ENCODE measurements at regions not wholly inside any gene's neighbourhood (a gene's known extent, or its start where the extent isn't known, plus 50 kb on each side); places are given as distances from the start of the nearest gene placed in this dataset.

DNA sequence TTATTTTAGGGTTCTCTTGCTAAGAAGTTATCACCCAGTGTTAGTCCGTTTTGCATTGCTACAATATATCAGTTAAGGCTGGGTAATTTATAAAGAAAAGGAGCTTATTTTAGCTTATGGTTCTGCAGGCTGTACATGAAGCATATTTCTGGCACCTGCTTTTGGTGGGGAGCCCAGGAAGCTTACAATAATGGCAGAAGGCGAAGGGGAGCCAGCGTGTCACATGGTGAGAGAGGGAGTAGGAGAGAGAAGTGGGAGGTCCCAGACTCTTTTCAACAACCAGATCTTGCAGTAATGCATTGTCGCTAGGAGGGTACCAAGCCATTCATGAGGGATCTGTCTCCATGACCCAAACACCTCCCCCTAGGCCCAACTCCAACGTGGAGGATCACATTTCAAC, 688.8 kb upstream of the PIK3C3 start:
- DNase-seq (no peak), ATAC-seq (no peak)
- no peaks in the 10 kb centered on the region for H3F3A ChIP-seq (ENCODE audit: low read length, unreplicated experiment)
- intact Hi-C loops (cut with micrococcal nuclease) = no loop called here
- no peak overlapping the region for H3K9ac ChIP-seq (ENCODE audit: low read length)
- H3K27ac ChIP-seq (ENCODE audit: low read length) = no peak overlapping the region
- H3K4me3 ChIP-seq (ENCODE audit: low read length) = no peak overlapping the region
- H4K20me1 ChIP-seq (ENCODE audit: low read length) = no peaks in the 10 kb centered on the region
- ChIA-PET POLR2A (ENCODE audit: unreplicated experiment) (no interaction called here), CTCF (no interaction called here)
- H3K9me3 ChIP-seq (ENCODE audit: low read length) = no peaks in the 10 kb centered on the region
- H2AFZ ChIP-seq (ENCODE audit: low read length) = no peak overlapping the region
- no peaks in the 10 kb centered on the region for H3K36me3 ChIP-seq (ENCODE audit: low read depth, low read length)
- H3K4me2 ChIP-seq (ENCODE audit: low read length) = no peak overlapping the region
- H3K79me2 ChIP-seq (ENCODE audit: low read length) = no peaks in the 10 kb centered on the region
- no peaks in the 10 kb centered on the region for H3K27me3 ChIP-seq (ENCODE audit: low read length)
- TF ChIP-seq, protein P1, sequence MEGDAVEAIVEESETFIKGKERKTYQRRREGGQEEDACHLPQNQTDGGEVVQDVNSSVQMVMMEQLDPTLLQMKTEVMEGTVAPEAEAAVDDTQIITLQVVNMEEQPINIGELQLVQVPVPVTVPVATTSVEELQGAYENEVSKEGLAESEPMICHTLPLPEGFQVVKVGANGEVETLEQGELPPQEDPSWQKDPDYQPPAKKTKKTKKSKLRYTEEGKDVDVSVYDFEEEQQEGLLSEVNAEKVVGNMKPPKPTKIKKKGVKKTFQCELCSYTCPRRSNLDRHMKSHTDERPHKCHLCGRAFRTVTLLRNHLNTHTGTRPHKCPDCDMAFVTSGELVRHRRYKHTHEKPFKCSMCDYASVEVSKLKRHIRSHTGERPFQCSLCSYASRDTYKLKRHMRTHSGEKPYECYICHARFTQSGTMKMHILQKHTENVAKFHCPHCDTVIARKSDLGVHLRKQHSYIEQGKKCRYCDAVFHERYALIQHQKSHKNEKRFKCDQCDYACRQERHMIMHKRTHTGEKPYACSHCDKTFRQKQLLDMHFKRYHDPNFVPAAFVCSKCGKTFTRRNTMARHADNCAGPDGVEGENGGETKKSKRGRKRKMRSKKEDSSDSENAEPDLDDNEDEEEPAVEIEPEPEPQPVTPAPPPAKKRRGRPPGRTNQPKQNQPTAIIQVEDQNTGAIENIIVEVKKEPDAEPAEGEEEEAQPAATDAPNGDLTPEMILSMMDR (conservative IDR thresholded peaks at IDR 0.05; ENCODE audit: low read depth, low read length) = no peak
- TF ChIP-seq EZH2phosphoT487 (IDR thresholded peaks at IDR 0.05; ENCODE audit: borderline replicate concordance, low read length) (no peak), EZH2 (IDR thresholded peaks at IDR 0.05; ENCODE audit: low read length, unreplicated experiment) (no peak)
- no peaks in the 10 kb centered on the region for H3K4me1 ChIP-seq (ENCODE audit: insufficient read depth, low read length)
- BruUV-seq (replicated peaks) = no TSS peak
- H3K9me2 ChIP-seq (replicated peaks; ENCODE audit: low read length) = no peaks in the 10 kb centered on the region

DNA sequence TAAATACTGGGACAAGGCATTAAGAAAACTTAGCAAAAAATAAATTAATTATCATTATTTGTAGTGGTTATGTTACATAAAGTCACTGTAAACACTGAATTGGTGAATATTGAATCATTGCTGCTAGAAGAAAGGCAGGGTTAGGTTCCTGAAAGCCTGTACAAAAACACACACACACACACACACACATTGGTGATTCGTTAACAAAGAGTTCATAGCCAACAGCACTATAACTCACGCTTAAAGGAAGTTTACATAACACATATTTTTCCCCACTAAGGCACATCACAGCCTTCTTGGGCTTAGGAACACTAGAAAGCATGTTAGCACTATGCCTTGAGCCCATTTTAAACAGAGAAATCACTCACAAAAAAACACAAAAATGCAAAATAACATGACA, 690.0 kb upstream of the PIK3C3 start:
- no peaks in the 10 kb centered on the region for H3K9me2 ChIP-seq (replicated peaks; ENCODE audit: low read length)
- no TSS peak for BruUV-seq (replicated peaks)
- H3K4me2 ChIP-seq (ENCODE audit: low read length) = no peak overlapping the region
- H3K4me3 ChIP-seq (ENCODE audit: low read length) = no peak overlapping the region
- H4K20me1 ChIP-seq (ENCODE audit: low read length) = no peaks in the 10 kb centered on the region
- ChIA-PET POLR2A (ENCODE audit: unreplicated experiment) (no interaction called here), CTCF (no interaction called here)
- no peaks in the 10 kb centered on the region for H3K4me1 ChIP-seq (ENCODE audit: insufficient read depth, low read length)
- no peak overlapping the region for H2AFZ ChIP-seq (ENCODE audit: low read length)
- TF ChIP-seq EZH2phosphoT487 (IDR thresholded peaks at IDR 0.05; ENCODE audit: borderline replicate concordance, low read length) (no peak), EZH2 (IDR thresholded peaks at IDR 0.05; ENCODE audit: low read length, unreplicated experiment) (no peak)
- TF ChIP-seq, protein P1 (conservative IDR thresholded peaks at IDR 0.05; ENCODE audit: low read depth, low read length) = no peak
- H3F3A ChIP-seq (ENCODE audit: low read length, unreplicated experiment) = no peaks in the 10 kb centered on the region
- no peaks in the 10 kb centered on the region for H3K9me3 ChIP-seq (ENCODE audit: low read length)
- H3K27ac ChIP-seq (ENCODE audit: low read length) = no peak overlapping the region
- intact Hi-C loops (cut with micrococcal nuclease) = no loop called here
- ATAC-seq (no peak), DNase-seq (no peak)
- no peaks in the 10 kb centered on the region for H3K36me3 ChIP-seq (ENCODE audit: low read depth, low read length)
- no peaks in the 10 kb centered on the region for H3K27me3 ChIP-seq (ENCODE audit: low read length)
- no peaks in the 10 kb centered on the region for H3K79me2 ChIP-seq (ENCODE audit: low read length)
- H3K9ac ChIP-seq (ENCODE audit: low read length) = no peak overlapping the region

DNA sequence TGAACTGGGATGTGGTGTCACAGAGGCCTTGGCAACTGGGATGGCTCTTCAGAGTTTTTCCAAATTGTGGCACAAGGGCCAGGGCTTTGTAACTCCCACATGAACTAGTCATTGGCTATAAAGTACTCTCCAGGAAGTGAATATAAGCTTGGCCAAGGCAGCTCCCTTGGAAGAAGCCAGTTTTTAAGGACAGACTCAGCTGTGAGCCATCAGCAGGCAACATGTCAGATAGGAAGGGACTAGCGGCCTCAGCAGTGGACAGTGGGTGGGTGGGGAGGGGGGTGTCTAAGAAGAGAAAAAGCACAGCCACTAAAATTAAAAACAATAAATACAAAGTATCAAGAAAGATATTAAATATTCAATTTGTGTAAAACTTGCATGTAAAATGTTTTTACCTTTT, 691.1 kb upstream of the PIK3C3 start:
- Histone ChIP-seq H3K9me2 (replicated peaks; ENCODE audit: low read length) (no peaks in the 10 kb centered on the region), H3K36me3 (ENCODE audit: low read depth, low read length) (no peaks in the 10 kb centered on the region), H3F3A (ENCODE audit: low read length, unreplicated experiment) (no peaks in the 10 kb centered on the region), H3K79me2 (ENCODE audit: low read length) (no peaks in the 10 kb centered on the region), H4K20me1 (ENCODE audit: low read length) (no peaks in the 10 kb centered on the region), H3K9ac (ENCODE audit: low read length) (no peak overlapping the region), H3K27me3 (ENCODE audit: low read length) (no peaks in the 10 kb centered on the region), H3K4me2 (ENCODE audit: low read length) (no peak overlapping the region), H3K9me3 (ENCODE audit: low read length) (no peaks in the 10 kb centered on the region), H2AFZ (ENCODE audit: low read length) (no peak overlapping the region), H3K4me3 (ENCODE audit: low read length) (no peak overlapping the region), H3K4me1 (ENCODE audit: insufficient read depth, low read length) (no peaks in the 10 kb centered on the region), H3K27ac (ENCODE audit: low read length) (no peak overlapping the region)
- no TSS peak for BruUV-seq (replicated peaks)
- CTCF ChIA-PET = no interaction called here
- no peak for TF ChIP-seq EZH2phosphoT487 (IDR thresholded peaks at IDR 0.05; ENCODE audit: borderline replicate concordance, low read length)
- no peak for TF ChIP-seq EZH2 (IDR thresholded peaks at IDR 0.05; ENCODE audit: low read length, unreplicated experiment)
- TF ChIP-seq, protein P1 (conservative IDR thresholded peaks at IDR 0.05; ENCODE audit: low read depth, low read length) = no peak
- DNase-seq = peak; percentile 6
- ATAC-seq = peak; percentile 31; the same call in 1 of the 2 replicates
- intact Hi-C loops (cut with micrococcal nuclease) = no loop called here
- POLR2A ChIA-PET (ENCODE audit: unreplicated experiment) = no interaction called here
